Right atrium auricular region (tissue), 2 donors: ENCODE measurements at regions not wholly inside any gene's neighbourhood (a gene's known extent, or its start where the extent isn't known, plus 50 kb on each side); places are given as distances from the start of the nearest gene placed in this dataset.

Experiments used
- DNase-seq: peaks from one replicate; pipeline ENCODE4 v3.0.0-alpha.2; 2019; ENCODE audit warnings: low spot score
- H3K27ac ChIP-seq, 2 donors: fragments of 200-600 bp; sonication (generic); 1 replicate in 1 of 2; 2 replicates in 1 of 2; pipeline ENCODE4 v1.5.1; 2016 to 2019
- H3K27me3 ChIP-seq, 2 donors: fragments of 200-600 bp; sonication (generic); one replicate each; pipeline versions ENCODE4 v1.5.1 to v1.6.0; 2017 to 2019
- H3K36me3 ChIP-seq: fragments of 200-600 bp; sonication (generic); one replicate; pipeline ENCODE4 v1.5.1; 2016
- H3K4me1 ChIP-seq, 2 donors: fragments of 200-600 bp; sonication (generic); one replicate each; pipeline versions ENCODE4 v1.5.1 to v1.6.0; 2017 to 2019
- H3K4me3 ChIP-seq, 2 donors: fragments of 200-600 bp; sonication (generic); 1 replicate in 1 of 2; 2 replicates in 1 of 2; pipeline ENCODE4 v1.5.1; 2017 to 2019; ENCODE audit warnings: mild to moderate bottlenecking in 1 of 2, moderate library complexity in 1 of 2
- H3K9me3 ChIP-seq, 2 donors: fragments of 200-600 bp; sonication (generic); one replicate each; pipeline ENCODE4 v1.5.1; 2019
- CTCF ChIP-seq, 2 donors: fragments of 200-600 bp; sonication (generic); IDR thresholded peaks; one replicate each; pipeline ENCODE4 v1.5.1; 2019; ENCODE audit warnings: antibody characterized with exemption in 2 of 2

- DNase-seq = no peak
- Histone ChIP-seq H3K27ac (no peak overlapping the region), H3K9me3 (no peaks in the 10 kb centered on the region), H3K36me3 (no peaks in the 10 kb centered on the region), H3K4me3 (no peak overlapping the region), H3K27me3 (no peaks in the 10 kb centered on the region), H3K4me1 (peaks cover 0 to 4% of the 10 kb centered on the region in 2 donors)
- no peak for TF ChIP-seq CTCF (IDR thresholded peaks at IDR 0.05)
Measured at GRCh38 chr19:28961772-28962500, 251.0 kb downstream of the UQCRFS1 start.

- H3K27me3 ChIP-seq = no peaks in the 10 kb centered on the region
- DNase-seq = no peak
- no peaks in the 10 kb centered on the region for H3K9me3 ChIP-seq
- no peak for TF ChIP-seq CTCF (IDR thresholded peaks at IDR 0.05)
- H3K27ac ChIP-seq = no peak overlapping the region
- no peak overlapping the region for H3K4me3 ChIP-seq
- no peaks in the 10 kb centered on the region for H3K36me3 ChIP-seq
- peaks cover 0 to 4% of the 10 kb centered on the region in 2 donors for H3K4me1 ChIP-seq
Measured at GRCh38 chr19:28960986-28961705, 251.8 kb downstream of the UQCRFS1 start.

GRCh38 chr19:28960586-28960985 lies 252.4 kb downstream of the UQCRFS1 start:
- TF ChIP-seq CTCF (IDR thresholded peaks at IDR 0.05) = no peak
- Histone ChIP-seq H3K27me3 (no peaks in the 10 kb centered on the region), H3K27ac (no peak overlapping the region), H3K4me3 (no peak overlapping the region), H3K9me3 (no peaks in the 10 kb centered on the region), H3K4me1 (peaks cover 0 to 4% of the 10 kb centered on the region in 2 donors), H3K36me3 (no peaks in the 10 kb centered on the region)
- DNase-seq = no peak

- DNase-seq = no peak
- Histone ChIP-seq H3K4me1 (peaks cover 0 to under 1% of the 10 kb centered on the region in 2 donors), H3K4me3 (no peak overlapping the region), H3K27ac (no peak overlapping the region), H3K27me3 (no peaks in the 10 kb centered on the region), H3K36me3 (no peaks in the 10 kb centered on the region), H3K9me3 (peaks cover 0 to 4% of the 10 kb centered on the region in 2 donors)
- no peak for TF ChIP-seq CTCF (IDR thresholded peaks at IDR 0.05)
Measured at GRCh38 chr19:28956961-28957360, 256.0 kb downstream of the UQCRFS1 start.

- H3K27ac ChIP-seq = no peak overlapping the region
- no peak for DNase-seq
- no peaks in the 10 kb centered on the region for H3K4me1 ChIP-seq
- H3K36me3 ChIP-seq = no peaks in the 10 kb centered on the region
- no peak overlapping the region for H3K4me3 ChIP-seq
- no peak for TF ChIP-seq CTCF (IDR thresholded peaks at IDR 0.05)
- H3K27me3 ChIP-seq = no peaks in the 10 kb centered on the region
- peaks cover 0 to 4% of the 10 kb centered on the region in 2 donors for H3K9me3 ChIP-seq
Measured at GRCh38 chr19:28956421-28956820, 256.5 kb downstream of the UQCRFS1 start.
